ENCODE measurements at regions not wholly inside any gene's neighbourhood (a gene's known extent, or its start where the extent isn't known, plus 50 kb on each side); places are given as distances from the start of the nearest gene placed in this dataset.

- POLR2A ChIA-PET, result no interaction called here
Measured at GRCh38 chr6:43869792-43870659, 100.0 kb downstream of the VEGFA start.

More at GRCh38 chr6:43869792-43870659, 100.0 kb downstream of the VEGFA start:
- DNase-seq, result no peak
- Histone ChIP-seq H3K4me1 (ENCODE audit: control insufficient read depth in 1 of 2, insufficient read depth in 2 of 2, low read depth in 1 of 2, low read length in 1 of 2) (peaks cover 0 to 20% of the 10 kb centered on the region in 2 experiments; a peak in 2 of 4 replicates), H3K27ac (ENCODE audit: low read depth in 2 of 2, low read length in 1 of 2) (no peak overlapping the region; a peak in 1 of 4 replicates), H3F3A (replicated peaks; ENCODE audit: insufficient read depth) (no peaks in the 10 kb centered on the region), H3K9me3 (no peaks in the 10 kb centered on the region), H3K9me2 (no peaks in the 10 kb centered on the region), H2AFZ (ENCODE audit: low read depth) (no peak overlapping the region), H4K20me1 (ENCODE audit: insufficient read depth) (no peaks in the 10 kb centered on the region), H3K9ac (no peak overlapping the region), H3K79me2 (ENCODE audit: insufficient read depth) (no peaks in the 10 kb centered on the region), H3K36me3 (replicated peaks in 1 of 2; ENCODE audit: control insufficient read depth in 1 of 2, insufficient read depth in 2 of 2, low read length in 1 of 2) (no peaks in the 10 kb centered on the region), H3K4me3 (ENCODE audit: low read depth in 2 of 2, low read length in 1 of 2) (no peak overlapping the region), H3K4me2 (no peak overlapping the region), H3K27me3 (ENCODE audit: insufficient read depth) (0 out of 2 replicates have a peak, but pooled peaks cover 1% of the 10 kb centered on the region)
- CTCF ChIA-PET, result interaction anchor here (1.6 to 2.4 kb wide), 3 partner anchors 12 to 96 kb away, joined by 5 to 17 read pairs (median 6); no protein-coding TSS in a partner anchor
- 50% methylated on average over 1 of the region's 8 CpGs for WGBS (ENCODE audit: low lambda C conversion rate)
- TF ChIP-seq RCOR1 (IDR thresholded peaks at IDR 0.05; ENCODE audit: low read length), result no peak
- no peak for TF ChIP-seq RFX5 (IDR thresholded peaks at IDR 0.05; ENCODE audit: low read length)
- no peak for TF ChIP-seq CTCF (IDR thresholded peaks at IDR 0.05)
- TF ChIP-seq, protein P1, sequence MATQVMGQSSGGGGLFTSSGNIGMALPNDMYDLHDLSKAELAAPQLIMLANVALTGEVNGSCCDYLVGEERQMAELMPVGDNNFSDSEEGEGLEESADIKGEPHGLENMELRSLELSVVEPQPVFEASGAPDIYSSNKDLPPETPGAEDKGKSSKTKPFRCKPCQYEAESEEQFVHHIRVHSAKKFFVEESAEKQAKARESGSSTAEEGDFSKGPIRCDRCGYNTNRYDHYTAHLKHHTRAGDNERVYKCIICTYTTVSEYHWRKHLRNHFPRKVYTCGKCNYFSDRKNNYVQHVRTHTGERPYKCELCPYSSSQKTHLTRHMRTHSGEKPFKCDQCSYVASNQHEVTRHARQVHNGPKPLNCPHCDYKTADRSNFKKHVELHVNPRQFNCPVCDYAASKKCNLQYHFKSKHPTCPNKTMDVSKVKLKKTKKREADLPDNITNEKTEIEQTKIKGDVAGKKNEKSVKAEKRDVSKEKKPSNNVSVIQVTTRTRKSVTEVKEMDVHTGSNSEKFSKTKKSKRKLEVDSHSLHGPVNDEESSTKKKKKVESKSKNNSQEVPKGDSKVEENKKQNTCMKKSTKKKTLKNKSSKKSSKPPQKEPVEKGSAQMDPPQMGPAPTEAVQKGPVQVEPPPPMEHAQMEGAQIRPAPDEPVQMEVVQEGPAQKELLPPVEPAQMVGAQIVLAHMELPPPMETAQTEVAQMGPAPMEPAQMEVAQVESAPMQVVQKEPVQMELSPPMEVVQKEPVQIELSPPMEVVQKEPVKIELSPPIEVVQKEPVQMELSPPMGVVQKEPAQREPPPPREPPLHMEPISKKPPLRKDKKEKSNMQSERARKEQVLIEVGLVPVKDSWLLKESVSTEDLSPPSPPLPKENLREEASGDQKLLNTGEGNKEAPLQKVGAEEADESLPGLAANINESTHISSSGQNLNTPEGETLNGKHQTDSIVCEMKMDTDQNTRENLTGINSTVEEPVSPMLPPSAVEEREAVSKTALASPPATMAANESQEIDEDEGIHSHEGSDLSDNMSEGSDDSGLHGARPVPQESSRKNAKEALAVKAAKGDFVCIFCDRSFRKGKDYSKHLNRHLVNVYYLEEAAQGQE (IDR thresholded peaks at IDR 0.05; ENCODE audit: low read depth, low read length), result no peak
- TF ChIP-seq FOSL2 (IDR thresholded peaks at IDR 0.05; ENCODE audit: borderline replicate concordance, low read depth), result no peak
- no peak for TF ChIP-seq SIN3A (IDR thresholded peaks at IDR 0.05; ENCODE audit: borderline replicate concordance, low read depth, low read length)
- no peak for TF ChIP-seq GATA2 (CRISPR knock-in tag; IDR thresholded peaks at IDR 0.05)

Measured in SK-N-SH (cell line).